Mesendoderm (in vitro differentiated cells): ENCODE measurements at regions not wholly inside any gene's neighbourhood (a gene's known extent, or its start where the extent isn't known, plus 50 kb on each side); places are given as distances from the start of the nearest gene placed in this dataset.

Experiments
- DNase-seq: peaks from one replicate; pipeline ENCODE4 v3.0.0; 2013
- H2AK5ac ChIP-seq: 2 replicates; pipeline ENCODE4 v1.6.1; 2013; ENCODE audit warnings: low read length, inconsistent platforms
- H2BK120ac ChIP-seq: 2 replicates; pipeline ENCODE4 v1.6.1; 2013; ENCODE audit warnings: low read depth, mild to moderate bottlenecking, low read length, moderate library complexity, mixed read lengths
- H2BK15ac ChIP-seq: replicated peaks from 2 replicates; pipeline ENCODE4 v1.6.1; 2013; ENCODE audit warnings: low read depth, mild to moderate bottlenecking, moderate library complexity
- H2BK5ac ChIP-seq: 2 replicates; pipeline ENCODE4 v1.6.1; 2013; ENCODE audit warnings: low read length, inconsistent platforms
- H3K18ac ChIP-seq: 2 replicates; pipeline ENCODE4 v1.6.1; 2013; ENCODE audit warnings: mild to moderate bottlenecking, low read length, mixed read lengths
- H3K23ac ChIP-seq: one replicate; pipeline ENCODE4 v1.6.1; 2013; ENCODE audit warnings: low read length
- H3K27ac ChIP-seq: 2 replicates; pipeline ENCODE4 v1.5.1; 2013; ENCODE audit warnings: low read depth, mild to moderate bottlenecking, inconsistent platforms, low read length, moderate library complexity
- H3K27me3 ChIP-seq: 2 replicates; pipeline ENCODE4 v1.6.1; 2013; ENCODE audit warnings: low read length, control low read depth, mild to moderate bottlenecking, inconsistent platforms; ENCODE audit not compliant: insufficient read depth, poor library complexity
- H3K36me3 ChIP-seq: 2 replicates; pipeline ENCODE4 v1.6.1; 2013; ENCODE audit warnings: low read length, inconsistent platforms; ENCODE audit not compliant: control insufficient read depth, insufficient read depth
- H3K4ac ChIP-seq: one replicate; pipeline ENCODE4 v1.6.1; 2013; ENCODE audit warnings: low read depth, mild to moderate bottlenecking, low read length, moderate library complexity
- H3K4me1 ChIP-seq: 2 replicates; pipeline ENCODE4 v1.6.1; 2013; ENCODE audit warnings: low read depth, low read length, inconsistent platforms; ENCODE audit not compliant: control insufficient read depth
- H3K4me2 ChIP-seq: 2 replicates; pipeline ENCODE4 v1.6.1; 2013; ENCODE audit warnings: low read length
- H3K4me3 ChIP-seq: 2 replicates; pipeline ENCODE4 v1.5.1; 2013; ENCODE audit warnings: mild to moderate bottlenecking, low read length
- H3K56ac ChIP-seq: one replicate; pipeline ENCODE4 v1.6.1; 2013; ENCODE audit warnings: low read length
- H3K79me1 ChIP-seq: 2 replicates; pipeline ENCODE4 v1.6.1; 2013; ENCODE audit warnings: low read length, inconsistent platforms
- H3K79me2 ChIP-seq: 2 replicates; pipeline ENCODE4 v1.6.1; 2013; ENCODE audit warnings: mild to moderate bottlenecking, low read length; ENCODE audit not compliant: control insufficient read depth, insufficient read depth
- H3K9ac ChIP-seq: 2 replicates; pipeline ENCODE4 v1.6.1; 2013; ENCODE audit warnings: low read length, inconsistent platforms
- H4K5ac ChIP-seq: one replicate; pipeline ENCODE4 v1.6.1; 2013; ENCODE audit warnings: low read length
- H4K8ac ChIP-seq: one replicate; pipeline ENCODE4 v1.6.1; 2013; ENCODE audit warnings: low read depth, mild to moderate bottlenecking, control low read depth, low read length, moderate library complexity
- WGBS: extraction: QIAGEN DNeasy Blood & Tissue Kit; methylation state at CpG from one replicate; pipeline ENCODE4 v1.1.7; 2013; ENCODE audit warnings: low lambda C conversion rate, missing lambda C conversion rate; ENCODE audit not compliant: insufficient coverage; ENCODE audit errors: extremely low coverage; 5-methylcytosine and 5-hydroxymethylcytosine counted together

DNA sequence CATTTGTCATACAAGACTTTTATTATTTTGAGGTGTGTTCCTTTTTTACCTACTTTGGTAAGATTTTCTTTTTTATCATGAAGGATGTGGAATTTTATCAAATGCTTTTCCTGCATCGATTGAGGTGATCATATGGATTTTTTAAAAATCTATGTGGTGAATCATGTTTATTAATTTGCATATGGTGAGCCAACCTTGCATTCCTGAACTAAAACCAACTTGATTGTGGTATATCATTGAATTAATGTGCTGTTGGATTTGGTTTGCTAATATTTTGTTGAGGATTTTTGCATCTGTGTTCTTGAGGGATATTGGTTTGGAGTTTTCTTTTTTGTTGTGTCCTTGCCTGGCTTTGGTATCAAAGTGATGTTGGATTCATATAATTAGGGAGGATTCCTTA is 848.1 kb upstream of the EYS start:
- H2BK15ac ChIP-seq, result no peak overlapping the region
- no peak overlapping the region for H2AK5ac ChIP-seq
- no peak overlapping the region for H3K4me2 ChIP-seq
- no peak overlapping the region for H3K23ac ChIP-seq
- H3K9ac ChIP-seq, result no peak overlapping the region
- H2BK120ac ChIP-seq, result no peak overlapping the region
- no peaks in the 10 kb centered on the region for H3K4me1 ChIP-seq
- no peaks in the 10 kb centered on the region for H3K36me3 ChIP-seq
- no peak overlapping the region for H4K5ac ChIP-seq
- WGBS, result no CpG with 5 or more reads among the region's 1 CpG
- no peaks in the 10 kb centered on the region for H3K79me2 ChIP-seq
- H3K4ac ChIP-seq, result no peak overlapping the region
- no peak overlapping the region for H3K18ac ChIP-seq
- H3K79me1 ChIP-seq, result no peaks in the 10 kb centered on the region
- no peaks in the 10 kb centered on the region for H3K27me3 ChIP-seq
- no peak overlapping the region for H4K8ac ChIP-seq
- DNase-seq, result no peak
- no peak overlapping the region for H2BK5ac ChIP-seq
- no peak overlapping the region for H3K27ac ChIP-seq
- H3K56ac ChIP-seq, result no peak overlapping the region
- H3K4me3 ChIP-seq, result no peak overlapping the region

DNA sequence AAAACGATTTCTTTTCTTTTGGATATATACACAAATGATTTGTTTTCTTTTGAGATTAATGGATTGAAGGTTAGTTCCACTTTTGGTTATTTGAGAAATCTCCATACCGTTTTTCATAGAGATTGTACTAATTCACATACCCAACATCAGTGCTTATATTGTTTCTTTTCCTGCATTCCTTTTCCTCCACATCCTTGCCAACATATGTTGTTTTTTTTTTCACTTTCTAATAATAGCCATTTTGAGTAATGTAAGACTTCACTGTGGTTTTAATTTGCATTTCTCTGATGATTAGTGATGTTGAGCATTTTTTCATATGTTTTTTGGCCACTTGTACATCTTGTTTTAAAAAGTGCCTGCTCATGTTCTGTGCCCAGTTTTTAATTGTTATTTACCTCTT is 846.4 kb upstream of the EYS start:
- Histone ChIP-seq H3K4me1 (no peaks in the 10 kb centered on the region), H3K4me2 (no peak overlapping the region), H3K36me3 (no peaks in the 10 kb centered on the region), H2AK5ac (no peak overlapping the region), H3K27ac (no peak overlapping the region), H3K4me3 (no peak overlapping the region), H4K5ac (no peak overlapping the region), H2BK120ac (no peak overlapping the region), H3K56ac (no peak overlapping the region), H3K23ac (no peak overlapping the region), H2BK5ac (no peak overlapping the region), H3K79me2 (no peaks in the 10 kb centered on the region), H3K79me1 (no peaks in the 10 kb centered on the region), H3K9ac (no peak overlapping the region), H3K18ac (no peak overlapping the region), H4K8ac (no peak overlapping the region), H3K27me3 (no peaks in the 10 kb centered on the region), H3K4ac (no peak overlapping the region), H2BK15ac (no peak overlapping the region)
- DNase-seq, result no peak
- no CpG with 5 or more reads among the region's 2 CpGs for WGBS

GRCh38 chr6:66538551-66539135 is 831.6 kb upstream of the EYS start:
- no peaks in the 10 kb centered on the region for H3K36me3 ChIP-seq
- H2BK15ac ChIP-seq, result no peak overlapping the region
- H2AK5ac ChIP-seq, result no peak overlapping the region
- H3K79me2 ChIP-seq, result no peaks in the 10 kb centered on the region
- H3K9ac ChIP-seq, result no peak overlapping the region
- DNase-seq, result no peak
- H3K18ac ChIP-seq, result no peak overlapping the region
- no peak overlapping the region for H4K8ac ChIP-seq
- H2BK5ac ChIP-seq, result no peak overlapping the region
- H3K4me1 ChIP-seq, result no peaks in the 10 kb centered on the region
- no peaks in the 10 kb centered on the region for H3K79me1 ChIP-seq
- H3K4ac ChIP-seq, result no peak overlapping the region
- no peaks in the 10 kb centered on the region for H3K27me3 ChIP-seq
- no peak overlapping the region for H4K5ac ChIP-seq
- H3K4me2 ChIP-seq, result no peak overlapping the region
- H3K4me3 ChIP-seq, result no peak overlapping the region
- H3K56ac ChIP-seq, result no peak overlapping the region
- H3K23ac ChIP-seq, result no peak overlapping the region
- H2BK120ac ChIP-seq, result no peak overlapping the region
- WGBS, result no CpG with 5 or more reads among the region's 1 CpG
- no peak overlapping the region for H3K27ac ChIP-seq

DNA sequence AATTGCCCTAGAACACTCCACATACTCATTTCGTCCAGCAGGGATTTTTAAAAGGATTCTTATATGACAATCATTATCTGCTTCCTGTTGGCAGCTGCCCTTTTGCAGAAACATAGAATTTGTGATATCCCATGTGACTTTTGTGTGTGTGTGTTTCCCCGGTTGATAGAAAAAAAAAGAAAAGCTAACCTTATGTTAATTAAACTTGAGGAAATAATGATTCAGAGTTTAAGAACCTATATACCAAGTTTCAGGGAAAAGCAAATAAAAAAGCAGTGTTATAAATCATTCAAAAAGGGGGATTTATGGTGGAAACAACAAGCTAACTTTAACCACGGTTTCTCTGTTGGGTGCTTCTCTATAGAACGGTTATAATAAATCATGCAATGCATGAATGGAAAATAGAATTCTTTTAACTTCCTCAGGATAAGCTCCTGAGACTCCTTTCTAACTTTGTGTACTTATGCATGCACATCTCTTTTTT is 826.9 kb upstream of the EYS start:
- no peak overlapping the region for H2BK15ac ChIP-seq
- no peak overlapping the region for H3K27ac ChIP-seq
- no peak overlapping the region for H3K4ac ChIP-seq
- H3K79me2 ChIP-seq, result no peaks in the 10 kb centered on the region
- no CpG with 5 or more reads among the region's 4 CpGs for WGBS
- no peak overlapping the region for H3K23ac ChIP-seq
- H2BK120ac ChIP-seq, result no peak overlapping the region
- no peaks in the 10 kb centered on the region for H3K79me1 ChIP-seq
- no peak overlapping the region for H2AK5ac ChIP-seq
- no peaks in the 10 kb centered on the region for H3K27me3 ChIP-seq
- no peak overlapping the region for H4K5ac ChIP-seq
- H3K4me2 ChIP-seq, result no peak overlapping the region
- no peak overlapping the region for H3K9ac ChIP-seq
- H4K8ac ChIP-seq, result no peak overlapping the region
- H3K4me1 ChIP-seq, result no peaks in the 10 kb centered on the region
- no peak overlapping the region for H3K18ac ChIP-seq
- H3K36me3 ChIP-seq, result no peaks in the 10 kb centered on the region
- H2BK5ac ChIP-seq, result no peak overlapping the region
- no peak overlapping the region for H3K56ac ChIP-seq
- no peak for DNase-seq
- H3K4me3 ChIP-seq, result no peak overlapping the region

DNA sequence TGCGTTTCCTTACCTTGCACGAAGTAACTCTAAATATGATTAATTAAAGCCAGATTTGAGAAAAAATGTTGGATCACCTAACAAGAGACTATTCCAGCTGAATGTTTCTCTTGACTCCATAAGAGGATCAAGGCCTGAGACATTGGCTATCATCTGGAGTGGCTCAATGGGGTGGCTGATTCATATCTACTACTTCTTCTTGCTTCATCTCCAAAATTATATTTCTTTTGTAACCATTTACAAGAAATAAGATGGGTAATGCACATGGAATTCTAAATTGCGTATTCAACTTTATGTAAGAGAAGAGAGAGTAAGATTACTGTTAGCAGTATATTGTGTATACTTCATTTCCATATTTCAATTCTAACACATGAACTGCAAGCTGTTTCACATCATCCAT is 819.0 kb upstream of the EYS start:
- no peak for DNase-seq
- no CpG with 5 or more reads among the region's 3 CpGs for WGBS
- H2BK5ac ChIP-seq, result no peak overlapping the region
- no peaks in the 10 kb centered on the region for H3K79me2 ChIP-seq
- H3K18ac ChIP-seq, result no peak overlapping the region
- no peaks in the 10 kb centered on the region for H3K36me3 ChIP-seq
- no peak overlapping the region for H2BK15ac ChIP-seq
- no peak overlapping the region for H3K23ac ChIP-seq
- no peak overlapping the region for H3K4me3 ChIP-seq
- H3K4me2 ChIP-seq, result no peak overlapping the region
- no peak overlapping the region for H3K56ac ChIP-seq
- H3K27me3 ChIP-seq, result no peaks in the 10 kb centered on the region
- H3K4me1 ChIP-seq, result no peaks in the 10 kb centered on the region
- H2AK5ac ChIP-seq, result no peak overlapping the region
- no peak overlapping the region for H4K5ac ChIP-seq
- H3K9ac ChIP-seq, result no peak overlapping the region
- H3K4ac ChIP-seq, result no peak overlapping the region
- no peak overlapping the region for H4K8ac ChIP-seq
- no peak overlapping the region for H2BK120ac ChIP-seq
- no peaks in the 10 kb centered on the region for H3K79me1 ChIP-seq
- H3K27ac ChIP-seq, result no peak overlapping the region

DNA sequence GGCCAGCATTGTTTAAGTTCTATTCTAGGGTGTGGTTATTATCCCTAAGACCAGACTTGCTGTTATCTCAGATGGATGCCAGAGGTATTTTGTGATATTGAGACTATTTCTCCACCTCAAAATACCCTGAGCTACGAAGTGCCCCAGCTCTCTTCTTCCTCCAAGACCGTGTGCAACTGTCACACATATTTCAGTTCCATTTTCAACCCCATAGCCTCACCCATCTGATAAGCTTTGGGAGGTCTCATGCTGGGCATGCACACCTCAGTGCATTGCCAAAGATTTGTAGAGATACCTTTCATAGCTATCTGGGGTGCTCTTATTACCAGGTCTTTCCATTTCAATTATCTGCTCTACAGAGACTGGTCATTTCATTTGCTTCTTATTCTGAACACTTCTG is 815.8 kb upstream of the EYS start:
- no peak overlapping the region for H4K5ac ChIP-seq
- no CpG with 5 or more reads among the region's 2 CpGs for WGBS
- no peak overlapping the region for H2BK120ac ChIP-seq

More for the DNA sequence above, 815.8 kb upstream of the EYS start:
- H4K8ac ChIP-seq, result no peak overlapping the region
- no peak overlapping the region for H3K27ac ChIP-seq
- no peak overlapping the region for H3K4ac ChIP-seq
- H3K56ac ChIP-seq, result no peak overlapping the region
- no peak overlapping the region for H2BK15ac ChIP-seq
- no peaks in the 10 kb centered on the region for H3K79me2 ChIP-seq
- no peaks in the 10 kb centered on the region for H3K79me1 ChIP-seq
- no peaks in the 10 kb centered on the region for H3K4me1 ChIP-seq
- no peak for DNase-seq
- H2AK5ac ChIP-seq, result no peak overlapping the region
- H3K4me3 ChIP-seq, result no peak overlapping the region
- H3K4me2 ChIP-seq, result no peak overlapping the region
- no peak overlapping the region for H3K9ac ChIP-seq
- no peak overlapping the region for H3K18ac ChIP-seq
- no peak overlapping the region for H3K23ac ChIP-seq
- no peak overlapping the region for H2BK5ac ChIP-seq
- H3K27me3 ChIP-seq, result no peaks in the 10 kb centered on the region
- no peaks in the 10 kb centered on the region for H3K36me3 ChIP-seq
